Activated CD4-positive, alpha-beta T cell treated with anti-CD3 and anti-CD28 coated beads, Interleukin-2, Interleukin-4, amounts not matched to agents 100 ng/mL and 50 ng/mL, durations not matched to agents 16 hours and 8 hours (primary cell): ENCODE measurements at regions not wholly inside any gene's neighbourhood (a gene's known extent, or its start where the extent isn't known, plus 50 kb on each side); places are given as distances from the start of the nearest gene placed in this dataset.

Source experiments
- DNase-seq: peaks from one replicate; pipeline ENCODE4 v3.0.0-alpha.2; 2020; ENCODE audit warnings: low spot score

DNA sequence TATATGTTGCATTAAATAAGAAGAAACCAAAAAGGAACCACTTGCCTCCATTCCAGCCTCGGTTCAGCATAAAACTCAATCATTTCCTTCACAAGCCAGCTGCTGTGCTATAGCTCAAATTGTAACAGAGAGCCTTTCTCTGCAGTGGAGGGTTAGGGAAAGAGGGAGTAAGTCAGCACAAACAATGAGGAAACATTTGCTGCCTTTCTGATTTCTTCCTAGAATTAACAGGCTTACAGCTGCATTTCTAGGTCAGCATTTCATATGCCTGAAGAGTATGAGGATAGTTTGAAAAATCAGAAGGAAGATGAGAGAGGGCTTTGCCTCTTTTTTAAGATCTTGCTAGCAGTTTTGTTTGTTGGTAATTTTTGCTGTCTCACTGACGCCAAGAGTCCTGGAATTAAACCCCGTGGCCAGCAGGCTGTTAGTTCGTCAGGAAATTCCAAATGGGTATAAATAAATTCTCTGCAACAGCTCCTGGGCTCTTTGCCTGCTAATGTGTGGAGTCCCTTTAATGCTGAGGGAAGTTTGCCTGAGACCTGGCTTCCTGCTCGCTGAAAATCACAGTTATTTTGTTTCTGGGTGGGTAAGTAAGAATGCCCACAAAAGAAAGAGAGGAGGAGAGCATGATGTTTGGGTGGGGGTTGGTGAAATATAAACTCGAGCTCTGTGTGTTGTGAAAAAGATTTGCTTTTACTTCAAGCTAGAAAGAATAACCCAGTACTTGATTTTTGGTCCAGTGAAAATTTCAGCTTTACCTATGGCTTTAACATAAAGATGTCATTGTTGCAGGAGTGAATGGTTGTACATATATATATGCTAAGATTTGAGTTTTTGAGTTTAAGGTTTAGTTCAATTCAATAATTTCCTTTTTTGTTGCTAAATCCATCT is 148.1 kb upstream of the DMRT1 start:
- no peak for DNase-seq

DNA sequence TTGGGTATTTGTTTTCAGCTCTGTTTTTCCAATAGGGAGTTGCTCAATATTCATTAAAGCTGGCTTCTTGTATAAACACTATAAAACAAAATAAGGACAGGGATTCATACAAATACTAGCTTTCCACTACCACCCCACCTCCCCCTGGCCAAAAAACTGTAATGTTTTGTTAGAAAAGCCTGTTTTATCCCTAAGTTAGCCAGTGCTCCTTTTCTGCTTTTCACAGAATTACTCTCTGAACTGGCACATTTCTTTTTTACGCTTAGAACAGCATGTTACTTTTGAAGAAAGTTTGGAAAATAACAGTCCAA is 147.4 kb upstream of the DMRT1 start:
- no peak for DNase-seq

DNA sequence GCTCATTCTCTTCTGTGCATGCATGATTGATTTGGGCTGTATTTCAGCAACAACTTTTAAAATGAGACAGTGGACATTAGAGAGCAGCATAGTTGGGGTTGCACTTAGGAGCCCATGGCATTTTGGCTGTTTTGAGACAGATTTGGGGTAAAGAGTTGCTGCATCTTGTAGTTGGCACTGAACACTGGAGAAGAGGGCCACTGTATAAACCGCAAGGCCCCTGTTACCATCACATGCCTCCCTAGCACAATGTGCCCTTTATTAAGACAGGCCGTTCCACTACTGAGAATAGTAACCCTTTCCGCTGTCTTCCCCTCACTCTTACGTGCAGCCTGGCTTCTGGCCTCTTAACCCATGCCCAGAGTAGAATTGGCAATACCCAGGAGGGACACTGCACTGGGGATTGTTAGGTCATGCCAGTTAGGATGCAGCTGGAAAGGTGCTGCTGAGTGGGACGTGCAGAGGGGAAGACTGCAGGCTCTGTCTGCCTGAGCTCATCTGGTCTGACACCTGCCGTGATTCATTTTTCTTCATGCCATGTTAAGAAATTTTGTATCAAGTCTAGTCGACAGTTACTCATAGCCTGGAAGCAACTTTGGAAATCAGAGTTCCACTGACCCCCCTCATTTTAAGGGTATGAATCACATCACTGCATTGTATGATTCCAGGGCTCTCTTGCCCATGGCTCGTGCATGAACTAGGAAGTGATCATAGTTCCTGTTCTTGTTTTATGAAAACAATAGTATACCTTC is 146.9 kb upstream of the DMRT1 start:
- DNase-seq = no peak

DNA sequence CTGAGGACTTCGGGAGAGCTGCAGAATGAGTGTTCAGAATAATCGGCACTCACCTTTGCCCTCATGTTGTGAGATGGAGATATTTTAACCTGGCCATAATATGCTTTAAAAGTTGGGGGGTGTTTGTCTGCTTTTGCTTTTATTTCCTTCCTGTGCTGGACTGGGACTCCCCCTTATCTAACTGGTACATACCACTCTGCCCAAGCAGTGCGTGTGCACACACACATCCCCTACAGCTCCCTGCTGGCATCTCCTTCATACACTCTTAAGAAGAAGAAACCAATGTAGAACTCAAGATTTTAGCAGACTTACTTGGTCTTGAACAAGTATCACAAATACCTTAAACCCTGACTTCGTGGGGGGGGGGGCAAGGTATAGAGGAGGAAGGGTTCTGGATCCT is 146.2 kb upstream of the DMRT1 start:
- DNase-seq = no peak

DNA sequence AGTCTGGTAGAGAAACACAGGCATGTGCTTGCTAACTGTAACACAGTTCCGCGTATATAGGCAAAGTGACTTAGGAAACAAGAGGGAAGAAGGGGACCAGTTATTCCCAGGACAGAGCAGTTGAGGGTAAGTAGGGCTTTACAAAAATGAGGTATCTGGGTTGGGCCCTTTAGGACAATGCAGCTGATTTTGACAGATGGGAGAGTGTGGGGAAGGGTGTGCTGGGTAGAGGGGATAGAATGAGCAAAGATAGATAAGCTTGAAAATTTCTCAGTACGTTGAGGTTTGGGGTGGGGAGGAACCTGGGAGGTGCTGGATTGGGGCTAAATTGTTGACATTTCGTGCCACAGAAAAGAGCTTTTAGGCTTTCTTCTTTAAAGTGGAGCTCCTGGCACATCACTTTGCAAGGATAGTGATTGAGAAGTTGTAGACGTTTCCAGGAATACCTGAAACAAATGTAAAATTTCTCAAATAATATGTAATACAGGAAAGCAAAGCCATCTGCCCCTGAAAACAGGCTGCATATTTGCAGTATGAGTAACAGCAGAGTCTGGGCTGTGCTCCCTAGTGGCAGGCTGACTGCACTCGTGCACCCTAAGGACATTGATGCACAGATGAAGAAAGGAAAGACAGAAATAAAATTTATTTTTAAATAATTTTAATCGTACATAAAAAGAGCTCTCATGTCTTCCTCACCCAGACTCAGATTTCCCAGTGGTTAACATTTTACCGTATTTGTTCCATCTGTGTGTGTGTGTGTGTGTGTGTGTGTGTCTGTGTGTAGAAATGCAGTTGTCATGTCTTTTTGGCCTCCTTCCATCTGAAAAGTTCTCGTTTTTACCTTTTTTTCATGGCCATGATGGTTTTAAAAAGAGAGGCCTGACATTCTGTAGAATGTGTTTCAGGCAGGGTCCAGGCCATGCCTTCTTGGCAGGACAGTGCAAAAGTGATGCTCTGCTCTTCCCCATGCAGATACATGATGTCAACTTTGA is 144.9 kb upstream of the DMRT1 start:
- DNase-seq = no peak

DNA sequence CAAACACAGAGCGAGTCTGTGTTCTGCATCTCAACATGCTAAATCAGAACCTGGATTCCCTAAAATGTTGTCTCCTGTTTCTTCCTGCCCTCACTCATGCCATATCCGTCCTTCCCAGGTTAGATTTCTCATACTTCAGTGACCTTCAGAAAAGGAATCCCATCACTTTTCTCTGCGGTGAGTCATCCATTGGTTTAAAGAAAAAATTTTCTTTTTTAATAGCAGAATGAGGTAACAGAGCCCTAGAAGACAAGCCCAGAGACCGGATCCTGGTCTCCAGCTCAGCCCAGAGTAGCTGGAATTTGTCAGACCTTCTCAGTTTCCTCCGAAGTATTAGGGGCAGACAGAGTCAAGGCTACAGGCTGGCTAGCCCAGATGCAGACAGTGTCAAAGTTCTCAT is 143.2 kb upstream of the DMRT1 start:
- no peak for DNase-seq

DNA sequence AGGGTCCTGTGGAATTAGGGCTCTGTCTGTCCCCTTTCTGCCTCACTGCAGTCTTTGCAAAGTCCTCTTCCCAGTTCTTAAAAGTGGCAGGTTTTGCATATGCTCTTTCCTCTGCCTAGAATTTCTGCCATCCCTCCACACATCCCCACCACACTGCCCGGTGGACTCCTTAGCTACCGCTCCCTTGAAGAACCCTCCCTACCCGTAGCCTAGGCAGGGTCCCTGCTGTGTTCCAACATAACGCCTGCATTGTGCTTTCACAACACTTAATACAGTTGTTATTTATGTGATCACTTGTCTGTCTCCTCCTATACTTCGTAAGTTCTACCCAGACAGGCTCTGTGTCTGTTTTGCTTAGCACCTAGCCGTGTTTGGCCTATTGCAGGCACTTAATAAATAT is 142.5 kb upstream of the DMRT1 start:
- no peak for DNase-seq

DNA sequence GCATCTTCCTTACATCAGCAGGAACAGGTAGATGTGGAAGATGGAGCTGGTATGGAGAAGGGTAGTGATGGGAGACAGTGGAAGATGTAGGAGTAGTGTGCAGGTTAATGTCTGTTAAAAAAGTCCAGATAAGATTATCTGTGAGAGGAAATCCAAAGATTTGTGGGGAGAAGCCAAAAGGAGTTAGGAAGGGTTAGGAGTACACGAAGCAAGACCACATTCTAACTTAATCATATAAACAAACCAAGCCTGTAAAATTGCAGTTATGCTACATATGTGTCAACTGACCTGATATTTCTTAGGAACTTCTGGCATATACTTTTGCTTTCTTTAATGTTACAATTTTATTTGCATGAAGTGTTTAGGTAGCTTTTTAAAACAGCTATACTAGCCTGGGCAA is 142.1 kb upstream of the DMRT1 start:
- DNase-seq = no peak

DNA sequence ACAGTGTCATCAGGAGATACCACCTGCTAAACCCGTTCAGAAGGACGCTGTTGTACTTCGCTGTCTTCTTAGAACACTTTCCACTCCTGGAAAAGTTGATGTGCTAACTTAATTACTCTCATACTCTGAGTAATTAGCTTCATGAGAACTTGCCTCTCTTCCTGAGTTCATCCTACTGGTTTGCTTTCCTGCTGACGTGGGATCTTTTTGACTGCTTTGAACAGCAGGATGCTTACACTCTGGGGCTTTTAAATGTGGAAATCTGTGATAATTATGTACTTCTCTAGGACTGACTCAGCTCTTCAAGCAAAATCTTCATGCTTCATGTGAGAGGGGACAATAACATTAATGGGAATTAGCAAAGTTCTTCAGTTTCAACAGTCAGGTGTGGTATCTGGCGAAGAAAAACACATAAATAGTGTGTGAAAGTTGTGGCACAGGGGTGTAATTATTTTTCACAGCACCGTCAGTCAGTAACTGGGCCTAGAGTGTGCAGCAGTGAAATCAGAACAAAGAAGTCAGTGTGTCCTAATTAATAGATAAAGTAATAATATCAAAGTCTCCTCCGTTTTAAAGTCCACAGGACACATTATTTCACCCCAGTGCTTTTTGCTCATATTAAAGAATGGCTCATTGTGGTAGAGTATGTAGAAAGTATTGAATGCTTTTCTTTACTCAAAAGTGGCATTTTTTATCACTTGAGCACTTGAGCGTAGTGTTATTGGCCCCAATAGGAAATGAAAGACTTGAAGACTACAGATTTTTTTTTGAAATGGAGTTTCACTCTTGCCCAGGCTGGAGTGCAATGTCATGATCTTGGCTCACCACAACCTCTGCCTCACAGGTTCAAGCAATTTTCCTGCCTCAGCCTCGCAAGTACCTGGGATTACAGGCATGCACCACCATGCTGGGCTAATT is 140.9 kb upstream of the DMRT1 start:
- no peak for DNase-seq

DNA sequence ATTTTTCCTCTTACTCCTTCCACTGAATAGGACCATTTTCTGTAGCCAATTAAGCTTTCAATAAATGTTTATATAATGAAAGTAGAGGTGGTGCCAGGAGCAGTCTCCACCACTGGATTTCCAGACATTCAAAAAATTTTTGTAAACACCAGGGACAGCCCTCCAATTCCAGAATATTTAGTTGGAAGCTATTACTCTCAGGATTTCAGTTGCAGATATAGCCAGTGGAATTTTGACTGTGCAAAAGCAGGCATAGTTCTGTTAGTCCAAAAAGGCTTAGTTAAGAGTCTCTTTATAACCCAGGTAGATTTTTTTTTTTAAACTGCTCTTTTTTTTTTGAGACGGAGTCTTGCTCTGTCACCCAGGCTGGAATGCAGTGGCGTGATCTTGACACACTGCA is 138.1 kb upstream of the DMRT1 start:
- no peak for DNase-seq

DNA sequence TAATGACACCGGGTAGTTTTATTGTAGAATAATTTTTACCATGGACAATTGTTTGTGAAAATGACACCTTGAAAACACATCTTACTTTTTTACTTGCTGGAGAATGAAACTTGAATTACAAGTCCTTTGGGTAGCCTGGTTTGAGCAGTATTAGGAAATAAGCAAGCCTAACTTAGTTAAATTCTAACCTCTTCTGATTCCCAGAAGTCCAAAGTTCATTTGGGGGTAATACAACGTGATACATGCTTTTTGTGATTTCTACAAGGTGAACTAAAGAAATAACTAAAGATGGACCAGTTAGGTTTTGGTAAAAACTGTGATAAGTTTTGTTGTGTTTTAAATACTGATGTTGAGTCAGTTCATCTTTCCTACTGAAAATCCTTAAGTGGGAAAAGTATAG is 135.4 kb upstream of the DMRT1 start:
- no peak for DNase-seq

DNA sequence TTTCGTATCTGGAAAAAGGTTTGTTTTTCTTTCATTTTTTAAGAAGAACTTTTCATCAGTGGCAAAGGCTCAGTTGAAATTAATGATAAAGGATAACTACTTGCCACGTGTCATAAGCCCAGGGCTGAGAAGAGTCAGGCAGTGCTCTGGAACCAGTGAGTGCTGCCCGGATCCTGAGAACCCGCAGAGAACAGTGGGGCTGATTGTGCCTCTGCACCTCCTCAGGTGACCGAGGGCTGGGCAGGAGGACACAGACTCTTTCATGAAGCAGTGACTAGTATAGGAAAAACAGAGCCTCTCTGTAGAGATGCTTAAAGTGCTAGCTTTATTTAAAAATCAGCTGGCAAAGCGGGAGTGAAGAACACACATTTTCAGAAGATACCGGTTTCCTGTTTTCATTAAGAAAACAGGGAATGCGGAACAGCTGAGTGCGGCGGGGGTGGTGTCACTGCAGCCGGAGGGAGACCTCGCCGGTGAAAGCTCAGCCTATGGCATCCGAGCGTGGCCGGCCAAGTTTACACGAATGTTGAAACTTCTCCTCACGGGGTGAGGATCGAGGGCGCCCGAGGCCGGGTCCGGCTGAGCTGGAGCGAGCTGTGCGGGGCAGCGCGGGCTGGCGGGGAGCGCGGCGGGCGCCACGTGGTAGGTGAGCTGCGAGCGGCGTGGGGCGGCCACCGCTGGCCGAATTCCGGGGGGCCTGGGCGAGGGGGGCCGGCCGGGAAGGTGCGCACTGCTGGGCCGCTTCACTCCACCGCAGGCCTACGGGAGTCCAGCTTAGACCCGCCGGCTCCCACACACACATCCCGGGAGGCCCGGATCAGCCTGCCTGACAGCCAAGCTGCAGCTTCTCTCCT is 134.7 kb upstream of the DMRT1 start:
- peak; percentile 42 for DNase-seq

DNA sequence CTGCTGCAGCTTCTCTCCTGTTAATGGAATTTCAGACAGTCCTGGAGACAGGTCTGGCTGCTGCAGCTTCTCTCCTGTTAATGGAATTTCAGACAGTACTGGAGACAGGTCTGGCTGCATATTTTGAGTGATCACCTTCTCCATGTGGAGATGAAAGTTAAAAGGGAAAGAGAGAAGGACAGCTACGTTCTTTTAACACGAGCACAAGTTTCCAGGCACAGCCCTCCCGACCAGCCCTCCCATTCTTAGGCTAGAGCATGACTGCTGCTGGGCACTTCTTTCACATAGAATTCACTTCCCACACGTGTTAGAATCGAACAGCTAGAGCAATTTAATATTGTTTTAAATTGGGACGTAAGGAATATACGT is 133.3 kb upstream of the DMRT1 start:
- DNase-seq = no peak

DNA sequence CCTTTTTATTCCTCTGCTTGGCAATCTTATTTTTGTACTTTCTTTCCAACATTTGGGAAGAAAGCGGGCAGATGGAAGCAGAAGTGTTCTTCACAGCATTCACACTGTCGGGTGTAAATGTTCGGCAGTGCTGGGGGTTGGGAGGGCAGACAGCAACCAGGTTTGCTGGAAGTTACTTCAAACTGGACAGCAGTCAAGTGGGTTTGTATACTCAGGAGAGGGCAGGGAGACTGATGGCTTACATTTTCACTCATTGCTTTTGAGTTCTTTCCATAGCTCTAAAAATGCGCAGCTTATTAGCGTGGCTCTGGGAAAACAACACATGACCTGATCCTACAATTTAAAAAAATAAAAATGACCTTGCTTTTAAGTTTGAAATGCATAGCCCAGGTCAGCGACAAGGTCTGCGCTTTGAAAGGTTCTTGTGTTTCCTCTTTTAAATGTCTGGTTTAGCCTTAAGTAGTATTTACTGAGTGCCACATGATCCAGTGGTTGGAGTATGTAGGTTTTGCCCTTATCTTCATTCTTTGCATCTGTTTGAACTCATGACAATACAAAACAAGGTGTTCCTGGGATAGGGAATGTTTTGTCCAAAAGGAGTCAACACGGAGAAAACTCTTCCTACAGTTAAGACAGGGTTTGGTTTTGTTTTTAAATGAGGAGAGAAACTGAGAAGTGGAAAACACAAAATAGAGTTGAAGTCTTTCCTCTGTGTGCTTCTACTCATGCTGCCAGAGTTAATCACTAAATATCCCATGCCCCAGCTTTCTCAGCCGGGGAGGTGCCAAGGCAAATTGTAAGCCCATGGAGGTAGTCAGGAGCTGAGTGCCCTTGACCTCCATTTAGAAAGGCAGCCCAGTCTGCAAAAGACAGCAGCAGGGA is 132.7 kb upstream of the DMRT1 start:
- no peak for DNase-seq

DNA sequence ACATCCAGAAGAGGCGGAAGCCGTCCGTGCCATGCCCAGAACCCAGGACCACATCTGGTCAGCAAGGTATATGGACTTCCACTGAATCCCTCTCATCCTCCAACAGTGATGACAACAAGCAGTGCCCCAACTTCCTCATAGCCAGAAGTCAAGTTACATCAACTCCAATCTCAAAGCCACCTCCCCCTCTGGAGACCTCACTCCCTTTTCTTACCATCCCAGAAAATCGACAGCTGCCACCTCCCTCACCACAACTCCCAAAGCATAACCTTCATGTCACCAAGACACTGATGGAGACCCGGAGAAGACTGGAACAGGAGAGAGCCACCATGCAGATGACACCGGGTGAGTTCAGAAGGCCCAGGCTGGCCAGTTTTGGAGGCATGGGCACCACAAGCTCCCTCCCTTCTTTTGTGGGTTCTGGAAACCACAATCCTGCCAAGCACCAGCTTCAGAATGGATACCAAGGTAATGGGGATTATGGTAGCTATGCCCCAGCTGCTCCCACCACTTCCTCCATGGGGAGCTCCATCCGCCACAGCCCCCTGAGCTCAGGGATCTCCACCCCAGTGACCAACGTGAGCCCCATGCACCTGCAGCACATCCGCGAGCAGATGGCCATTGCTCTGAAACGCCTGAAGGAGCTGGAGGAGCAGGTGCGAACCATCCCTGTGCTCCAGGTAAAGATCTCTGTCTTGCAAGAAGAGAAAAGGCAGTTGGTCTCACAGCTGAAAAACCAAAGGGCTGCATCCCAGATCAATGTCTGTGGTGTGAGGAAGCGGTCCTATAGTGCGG is 130.3 kb upstream of the DMRT1 start:
- DNase-seq = no peak

DNA sequence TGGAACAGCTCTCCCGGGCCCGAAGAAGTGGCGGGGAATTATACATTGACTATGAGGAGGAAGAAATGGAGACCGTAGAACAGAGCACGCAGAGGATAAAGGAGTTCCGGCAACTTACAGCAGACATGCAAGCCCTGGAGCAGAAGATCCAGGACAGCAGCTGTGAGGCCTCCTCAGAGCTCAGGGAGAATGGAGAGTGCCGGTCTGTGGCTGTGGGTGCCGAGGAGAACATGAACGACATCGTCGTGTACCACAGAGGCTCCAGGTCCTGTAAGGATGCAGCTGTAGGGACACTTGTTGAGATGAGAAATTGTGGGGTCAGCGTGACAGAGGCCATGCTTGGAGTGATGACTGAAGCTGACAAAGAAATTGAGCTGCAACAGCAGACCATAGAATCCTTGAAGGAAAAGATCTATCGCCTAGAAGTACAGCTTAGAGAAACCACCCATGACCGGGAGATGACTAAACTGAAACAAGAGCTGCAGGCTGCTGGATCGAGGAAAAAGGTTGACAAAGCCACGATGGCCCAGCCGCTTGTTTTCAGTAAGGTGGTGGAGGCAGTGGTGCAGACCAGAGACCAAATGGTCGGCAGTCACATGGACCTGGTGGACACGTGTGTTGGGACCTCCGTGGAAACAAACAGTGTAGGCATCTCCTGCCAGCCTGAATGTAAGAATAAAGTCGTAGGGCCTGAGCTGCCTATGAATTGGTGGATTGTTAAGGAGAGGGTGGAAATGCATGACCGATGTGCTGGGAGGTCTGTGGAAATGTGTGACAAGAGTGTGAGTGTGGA is 129.5 kb upstream of the DMRT1 start:
- no peak for DNase-seq

DNA sequence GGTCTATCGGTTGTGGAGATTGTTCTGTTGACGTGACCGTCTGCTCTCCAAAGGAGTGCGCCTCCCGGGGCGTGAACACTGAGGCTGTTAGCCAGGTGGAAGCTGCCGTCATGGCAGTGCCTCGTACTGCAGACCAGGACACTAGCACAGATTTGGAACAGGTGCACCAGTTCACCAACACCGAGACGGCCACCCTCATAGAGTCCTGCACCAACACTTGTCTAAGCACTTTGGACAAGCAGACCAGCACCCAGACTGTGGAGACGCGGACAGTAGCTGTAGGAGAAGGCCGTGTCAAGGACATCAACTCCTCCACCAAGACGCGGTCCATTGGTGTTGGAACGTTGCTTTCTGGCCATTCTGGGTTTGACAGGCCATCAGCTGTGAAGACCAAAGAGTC is 128.9 kb upstream of the DMRT1 start:
- DNase-seq = no peak

DNA sequence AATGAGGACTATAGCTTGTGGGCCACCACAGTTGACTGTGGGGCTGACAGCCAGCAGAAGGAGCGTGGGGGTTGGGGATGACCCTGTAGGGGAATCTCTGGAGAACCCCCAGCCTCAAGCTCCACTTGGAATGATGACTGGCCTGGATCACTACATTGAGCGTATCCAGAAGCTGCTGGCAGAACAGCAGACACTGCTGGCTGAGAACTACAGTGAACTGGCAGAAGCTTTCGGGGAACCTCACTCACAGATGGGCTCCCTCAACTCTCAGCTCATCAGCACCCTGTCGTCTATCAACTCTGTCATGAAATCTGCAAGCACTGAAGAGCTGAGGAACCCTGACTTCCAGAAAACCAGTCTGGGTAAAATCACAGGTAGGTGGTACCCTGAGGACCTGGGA is 128.4 kb upstream of the DMRT1 start:
- no peak for DNase-seq
